Mucosa of descending colon (tissue), 3 donors: ENCODE measurements at regions not wholly inside any gene's neighbourhood (a gene's known extent, or its start where the extent isn't known, plus 50 kb on each side); places are given as distances from the start of the nearest gene placed in this dataset.

ENCODE experiments used
- ATAC-seq: fragments of 200-7000 bp; cut with Tn5 transposase; one replicate; pipeline ENCODE4 v1.9.1; 2020; ENCODE audit warnings: mild to moderate bottlenecking, moderate library complexity
- DNase-seq, 3 donors: peaks; one replicate each; pipeline ENCODE4 v3.0.0-alpha.2; 2020
- H3K36me3 ChIP-seq: fragments of 200-600 bp; one replicate; pipeline ENCODE4 v1.8.0; 2021; ENCODE audit warnings: low read depth, mild to moderate bottlenecking
- H3K4me1 ChIP-seq: fragments of 200-600 bp; one replicate; pipeline ENCODE4 v1.8.0; 2021; ENCODE audit warnings: low read depth, mild to moderate bottlenecking
- H3K4me3 ChIP-seq: fragments of 200-600 bp; one replicate; pipeline ENCODE4 v1.8.0; 2021; ENCODE audit warnings: mild to moderate bottlenecking
- H3K9me3 ChIP-seq: fragments of 200-600 bp; one replicate; pipeline ENCODE4 v1.8.0; 2021; ENCODE audit warnings: mild to moderate bottlenecking
- CTCF ChIP-seq: fragments of 200-600 bp; IDR thresholded peaks from one replicate; pipeline ENCODE4 v1.8.0; 2022; ENCODE audit warnings: antibody characterized with exemption, mild to moderate bottlenecking
- intact Hi-C, 2 donors: fragments of 100-400 bp; cut with DNase I in 1 of 2; cut with micrococcal nuclease in 1 of 2; formaldehyde crosslinking; loops; one replicate each; pipeline versions ENCODE4 v1.11.0 to v1.11.1; 2022; cut with DNase I, micrococcal nuclease
- donor health status: DM: no; HTN: no; CAD: no; lungs with moderate emphysema.
- donor health status: DM: no; HTN: no; CAD: no.
- donor health status: DM: no; HTN: yes; CAD: no.

DNA sequence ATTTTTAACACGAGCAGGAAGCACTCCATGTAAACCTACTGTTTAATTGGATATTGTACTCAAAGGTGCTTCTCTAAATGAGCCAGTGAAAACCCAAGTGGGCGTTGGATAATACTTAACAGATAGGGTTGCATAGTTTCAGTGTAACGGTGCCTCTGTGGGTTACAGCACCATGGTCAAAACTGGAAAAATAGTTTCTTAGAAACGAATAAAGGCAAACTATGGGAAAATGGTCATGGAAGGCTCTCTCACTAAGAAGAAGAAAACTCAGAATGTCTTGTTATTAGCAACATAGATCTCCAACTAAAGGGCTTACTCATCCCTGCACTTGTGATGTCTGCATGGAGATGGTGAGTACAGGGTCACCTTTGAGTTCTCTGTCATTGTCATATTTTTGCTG lies 59.1 kb upstream of the NEDD9 start:
- Histone ChIP-seq H3K4me3 (no peak overlapping the region), H3K4me1 (peaks cover 31% of the 10 kb centered on the region), H3K36me3 (no peaks in the 10 kb centered on the region), H3K9me3 (no peaks in the 10 kb centered on the region)
- intact Hi-C loops, result no loop called here
- ATAC-seq (no peak), DNase-seq (no peak)
- no peak for TF ChIP-seq CTCF

DNA sequence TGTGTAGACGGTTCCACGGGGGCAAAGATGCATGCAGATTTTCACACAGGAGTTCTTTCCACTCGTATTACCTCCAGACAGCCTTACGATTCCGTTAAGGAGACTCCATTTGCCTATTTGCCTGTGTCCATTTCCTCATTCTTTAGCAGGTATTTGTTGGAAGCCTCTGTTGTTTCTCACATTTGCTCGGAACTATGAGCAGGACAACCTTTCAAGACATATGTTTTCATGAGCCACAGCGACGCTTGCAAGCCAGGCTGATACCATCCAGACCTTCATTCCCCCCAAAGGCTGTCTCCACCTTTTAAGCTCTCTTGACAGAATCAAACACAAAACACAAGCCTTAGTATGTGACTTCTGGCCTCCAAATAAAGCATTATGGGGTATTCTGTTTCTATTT lies 57.6 kb upstream of the NEDD9 start:
- DNase-seq, result no peak
- no peak for ATAC-seq
- Histone ChIP-seq H3K4me1 (peaks cover 31% of the 10 kb centered on the region), H3K4me3 (no peak overlapping the region), H3K9me3 (no peaks in the 10 kb centered on the region), H3K36me3 (no peaks in the 10 kb centered on the region)
- intact Hi-C loops, result no loop called here
- no peak for TF ChIP-seq CTCF

DNA sequence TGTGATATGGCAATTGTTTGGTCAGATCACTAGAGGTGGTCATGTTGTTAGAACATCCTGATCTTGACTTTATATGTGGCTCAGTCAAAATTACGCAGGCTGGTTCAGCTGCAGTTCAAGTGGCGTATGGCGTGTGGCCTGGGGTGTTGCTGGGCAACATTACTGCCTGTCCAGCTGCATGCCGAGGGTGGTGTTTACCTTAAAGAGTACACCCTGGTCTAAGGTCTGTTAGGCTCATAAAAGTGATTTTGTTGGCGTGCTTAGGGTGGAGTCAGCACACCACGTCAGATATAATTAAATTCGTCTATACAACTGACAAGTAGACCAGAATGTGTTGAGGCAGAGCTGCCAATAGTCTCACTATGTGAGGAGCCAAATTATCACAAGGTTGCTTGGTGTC lies 55.6 kb upstream of the NEDD9 start:
- H3K36me3 ChIP-seq, result no peaks in the 10 kb centered on the region
- no peaks in the 10 kb centered on the region for H3K9me3 ChIP-seq
- H3K4me1 ChIP-seq, result peaks cover 41% of the 10 kb centered on the region
- no peak for TF ChIP-seq CTCF
- intact Hi-C loops, result no loop called here
- DNase-seq, result peak; percentile 85 to 90 (median 89)
- no peak overlapping the region for H3K4me3 ChIP-seq
- peak; percentile 97 for ATAC-seq

DNA sequence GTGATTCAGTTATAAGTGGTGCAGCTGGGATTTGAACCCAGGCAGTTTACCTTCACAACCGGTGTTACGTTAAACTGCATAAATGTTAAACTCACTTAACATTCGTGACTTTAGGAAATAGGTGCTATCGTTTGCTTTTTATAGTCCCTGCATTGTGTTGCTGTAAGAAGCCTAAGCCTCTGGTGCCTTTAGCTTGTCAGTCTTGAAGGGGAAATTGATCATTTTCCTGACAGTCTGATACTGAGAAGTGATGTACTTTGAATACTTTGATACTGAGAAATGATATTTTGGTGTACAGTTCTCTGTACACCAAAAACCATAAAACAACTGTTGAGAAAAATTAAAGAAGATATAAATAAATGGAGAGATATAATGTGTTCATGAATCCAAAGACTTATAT lies 52.5 kb upstream of the NEDD9 start:
- no peak for DNase-seq
- no peak overlapping the region for H3K4me3 ChIP-seq
- H3K9me3 ChIP-seq, result no peaks in the 10 kb centered on the region
- no peak for ATAC-seq
- TF ChIP-seq CTCF, result no peak
- intact Hi-C loops, result no loop called here
- H3K4me1 ChIP-seq, result peaks cover 41% of the 10 kb centered on the region
- no peaks in the 10 kb centered on the region for H3K36me3 ChIP-seq

DNA sequence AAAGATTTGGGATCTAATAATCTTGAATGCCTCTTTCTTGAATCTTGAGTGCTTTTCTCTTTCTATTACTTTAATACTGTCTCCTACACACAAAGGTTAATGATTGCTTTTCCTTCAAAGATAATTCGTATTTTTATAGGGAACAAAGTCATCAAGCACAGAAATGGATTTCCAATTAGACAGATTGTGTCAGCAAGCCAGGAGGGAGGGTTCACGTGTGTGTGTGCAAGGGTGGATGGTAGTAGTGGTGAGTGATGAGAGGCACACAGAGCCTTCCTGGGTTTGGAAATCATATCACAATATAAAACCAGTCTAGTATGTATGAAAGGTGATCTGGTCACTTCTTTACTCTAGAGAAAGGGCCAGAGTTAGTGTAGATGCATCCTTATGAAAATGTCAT lies 51.2 kb upstream of the NEDD9 start:
- peak in 1 of 3 donors; percentile 56 for DNase-seq

More for the DNA sequence above, 51.2 kb upstream of the NEDD9 start:
- no peak for TF ChIP-seq CTCF
- no peaks in the 10 kb centered on the region for H3K36me3 ChIP-seq
- H3K9me3 ChIP-seq, result no peaks in the 10 kb centered on the region
- peak; percentile 58 for ATAC-seq
- intact Hi-C loops, result no loop called here
- peaks cover 39% of the 10 kb centered on the region for H3K4me1 ChIP-seq
- no peak overlapping the region for H3K4me3 ChIP-seq
